Prostate gland (tissue), 2 donors: ENCODE measurements at regions not wholly inside any gene's neighbourhood (a gene's known extent, or its start where the extent isn't known, plus 50 kb on each side); places are given as distances from the start of the nearest gene placed in this dataset.

Experiments
- CTCF ChIP-seq, 4 experiments: fragments of 200-600 bp in 2 of 4; fragments of 450-650 bp in 2 of 4; sonication (generic) in 2 of 4; IDR thresholded peaks; 1 replicate in 3 of 4; 2 replicates in 1 of 4; pipeline ENCODE4 v1.5.1; 2016 to 2019; ENCODE audit warnings: antibody characterized with exemption in 4 of 4, mild to moderate bottlenecking in 2 of 4, moderate library complexity in 2 of 4
- POLR2AphosphoS5 ChIP-seq: sonication (generic); formaldehyde crosslinking; IDR thresholded peaks from one replicate; pipeline ENCODE4 v1.6.1; 2017; ENCODE audit warnings: antibody characterized with exemption

GRCh38 chr12:17142856-17143255 is 536.9 kb upstream of the LMO3 start:
- no peak for TF ChIP-seq CTCF (IDR thresholded peaks at IDR 0.05)
- TF ChIP-seq POLR2AphosphoS5 = no peak
